Hepatocyte (in vitro differentiated cells): ENCODE measurements at regions not wholly inside any gene's neighbourhood (a gene's known extent, or its start where the extent isn't known, plus 50 kb on each side); places are given as distances from the start of the nearest gene placed in this dataset.

ENCODE experiments used
- EZH2 ChIP-seq: fragments of 200-600 bp; sonication (generic); IDR thresholded peaks from 2 replicates; pipeline ENCODE4 v1.6.1; 2016; ENCODE audit warnings: antibody characterized with exemption, mild to moderate bottlenecking, borderline replicate concordance
- EZH2phosphoT487 ChIP-seq: fragments of 200-600 bp; sonication (generic); IDR thresholded peaks from one replicate; pipeline ENCODE4 v1.6.1; 2018; ENCODE audit warnings: antibody characterized with exemption, mild to moderate bottlenecking, low read depth, moderate library complexity; ENCODE audit not compliant: unreplicated experiment, severe bottlenecking
- TF ChIP-seq, protein P1 (sequence below): fragments of 200-600 bp; sonication (generic); IDR thresholded peaks from 2 replicates; pipeline ENCODE4 v1.5.1; 2016; ENCODE audit warnings: antibody characterized with exemption, mild to moderate bottlenecking; ENCODE audit not compliant: poor library complexity

DNA sequence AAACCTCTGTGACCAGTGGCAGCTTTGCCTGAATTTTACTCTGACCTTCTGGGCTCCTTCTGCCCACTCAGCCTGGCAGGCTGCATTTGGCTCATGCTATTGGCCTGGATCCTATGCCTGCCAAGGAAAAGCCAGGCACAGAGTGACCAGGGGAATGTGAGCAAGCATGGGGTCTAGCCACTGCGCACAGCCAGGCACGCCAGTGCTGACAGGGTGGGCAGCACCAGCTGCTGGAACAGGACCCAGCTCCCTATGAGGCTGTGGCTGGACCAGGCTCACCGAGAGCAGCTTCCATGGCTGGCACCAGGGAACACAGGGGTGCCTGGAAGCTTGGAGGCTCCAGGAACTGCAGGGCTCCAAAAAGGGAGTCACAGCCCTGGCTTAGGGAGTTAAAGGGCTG, 311.5 kb upstream of the SYT4 start:
- TF ChIP-seq, protein P1, sequence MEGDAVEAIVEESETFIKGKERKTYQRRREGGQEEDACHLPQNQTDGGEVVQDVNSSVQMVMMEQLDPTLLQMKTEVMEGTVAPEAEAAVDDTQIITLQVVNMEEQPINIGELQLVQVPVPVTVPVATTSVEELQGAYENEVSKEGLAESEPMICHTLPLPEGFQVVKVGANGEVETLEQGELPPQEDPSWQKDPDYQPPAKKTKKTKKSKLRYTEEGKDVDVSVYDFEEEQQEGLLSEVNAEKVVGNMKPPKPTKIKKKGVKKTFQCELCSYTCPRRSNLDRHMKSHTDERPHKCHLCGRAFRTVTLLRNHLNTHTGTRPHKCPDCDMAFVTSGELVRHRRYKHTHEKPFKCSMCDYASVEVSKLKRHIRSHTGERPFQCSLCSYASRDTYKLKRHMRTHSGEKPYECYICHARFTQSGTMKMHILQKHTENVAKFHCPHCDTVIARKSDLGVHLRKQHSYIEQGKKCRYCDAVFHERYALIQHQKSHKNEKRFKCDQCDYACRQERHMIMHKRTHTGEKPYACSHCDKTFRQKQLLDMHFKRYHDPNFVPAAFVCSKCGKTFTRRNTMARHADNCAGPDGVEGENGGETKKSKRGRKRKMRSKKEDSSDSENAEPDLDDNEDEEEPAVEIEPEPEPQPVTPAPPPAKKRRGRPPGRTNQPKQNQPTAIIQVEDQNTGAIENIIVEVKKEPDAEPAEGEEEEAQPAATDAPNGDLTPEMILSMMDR: no peak
- TF ChIP-seq EZH2phosphoT487 (no peak), EZH2 (no peak)
